Stimulated activated CD4-positive, alpha-beta T cell treated with anti-CD3 and anti-CD28 coated beads, Interleukin-12 subunit alpha, Interleukin-12 subunit beta, amount 100 ng/mL, for 24 hours (primary cell): ENCODE measurements at regions not wholly inside any gene's neighbourhood (a gene's known extent, or its start where the extent isn't known, plus 50 kb on each side); places are given as distances from the start of the nearest gene placed in this dataset.

Source experiments
- DNase-seq, 2 experiments: peaks; one replicate each; pipeline ENCODE4 v3.0.0-alpha.2; 2020; ENCODE audit warnings: low read depth in 2 of 2

- peak in 1 of 2 experiments; percentile 24 for DNase-seq
Observed at GRCh38 chr2:12493031-12493513, 223.7 kb upstream of the TRIB2 start.

- no peak for DNase-seq
Observed at GRCh38 chr2:12495247-12495868, 221.4 kb upstream of the TRIB2 start.

GRCh38 chr2:12498286-12498685 is 218.4 kb upstream of the TRIB2 start:
- DNase-seq = no peak

GRCh38 chr2:12498704-12499103 is 218.0 kb upstream of the TRIB2 start:
- DNase-seq = no peak

GRCh38 chr2:12500899-12501298 is 215.8 kb upstream of the TRIB2 start:
- DNase-seq = no peak

GRCh38 chr2:12501469-12502158 is 215.1 kb upstream of the TRIB2 start:
- DNase-seq = peak; percentile 40 to 60

GRCh38 chr2:12502759-12503158 is 214.0 kb upstream of the TRIB2 start:
- peak in 1 of 2 experiments; percentile 28 for DNase-seq

- peak in 1 of 2 experiments; percentile 32 for DNase-seq
Observed at GRCh38 chr2:12504443-12504842, 212.3 kb upstream of the TRIB2 start.

GRCh38 chr2:12506846-12507245 is 209.9 kb upstream of the TRIB2 start:
- no peak for DNase-seq

- peak; percentile 63 to 71 for DNase-seq
Observed at GRCh38 chr2:12507295-12507694, 209.4 kb upstream of the TRIB2 start.

GRCh38 chr2:12510070-12510469 is 206.7 kb upstream of the TRIB2 start:
- no peak for DNase-seq

GRCh38 chr2:12513339-12513738 is 203.4 kb upstream of the TRIB2 start:
- no peak for DNase-seq

GRCh38 chr2:12514168-12514567 is 202.6 kb upstream of the TRIB2 start:
- DNase-seq = no peak

- no peak for DNase-seq
Observed at GRCh38 chr2:12514631-12515437, 201.9 kb upstream of the TRIB2 start.

- DNase-seq = no peak
Observed at GRCh38 chr2:12515871-12516270, 200.9 kb upstream of the TRIB2 start.

GRCh38 chr2:12533337-12534005 is 183.3 kb upstream of the TRIB2 start:
- DNase-seq = no peak

- DNase-seq = no peak
Observed at GRCh38 chr2:12534646-12535263, 182.0 kb upstream of the TRIB2 start.

GRCh38 chr2:12536976-12537375 is 179.8 kb upstream of the TRIB2 start:
- no peak for DNase-seq

GRCh38 chr2:12538138-12538694 is 178.5 kb upstream of the TRIB2 start:
- DNase-seq = no peak

- no peak for DNase-seq
Observed at GRCh38 chr2:12539336-12539735, 177.4 kb upstream of the TRIB2 start.
